ENCODE measurements at regions not wholly inside any gene's neighbourhood (a gene's known extent, or its start where the extent isn't known, plus 50 kb on each side); places are given as distances from the start of the nearest gene placed in this dataset.

- no peaks in the 10 kb centered on the region for H3K9me3 ChIP-seq
- TF ChIP-seq POLR2A (IDR thresholded peaks at IDR 0.05) (no peak), CTCF (IDR thresholded peaks at IDR 0.05) (no peak), EP300 (IDR thresholded peaks at IDR 0.05) (no peak)
- no peak for DNase-seq (ENCODE audit: low spot score in 2 of 2)
- H3K27me3 ChIP-seq = no peaks in the 10 kb centered on the region
- H3K4me3 ChIP-seq = no peak overlapping the region
- H3K4me1 ChIP-seq = no peaks in the 10 kb centered on the region
- no peak overlapping the region for H3K27ac ChIP-seq
- WGBS, 2 donors = 77 to 80% methylated on average over 5 of the region's 5 CpGs
- no peaks in the 10 kb centered on the region for H3K36me3 ChIP-seq
These were observed 74.3 kb upstream of the TEX13D start for GRCh38 chrX:124257924-124258702.

- Histone ChIP-seq H3K4me1 (no peaks in the 10 kb centered on the region), H3K27ac (no peak overlapping the region), H3K4me3 (no peak overlapping the region), H3K9me3 (no peaks in the 10 kb centered on the region), H3K36me3 (no peaks in the 10 kb centered on the region), H3K27me3 (no peaks in the 10 kb centered on the region)
- DNase-seq (ENCODE audit: low spot score in 2 of 2) = no peak
- TF ChIP-seq CTCF (IDR thresholded peaks at IDR 0.05) (no peak), POLR2A (IDR thresholded peaks at IDR 0.05) (no peak), EP300 (IDR thresholded peaks at IDR 0.05) (no peak)
- 65 to 83% methylated on average over 2 of the region's 2 CpGs for WGBS, 2 donors
These were observed 71.6 kb upstream of the TEX13D start for GRCh38 chrX:124260845-124261244.

- Histone ChIP-seq H3K9me3 (no peaks in the 10 kb centered on the region), H3K4me1 (no peaks in the 10 kb centered on the region), H3K27me3 (no peaks in the 10 kb centered on the region), H3K36me3 (no peaks in the 10 kb centered on the region), H3K4me3 (no peak overlapping the region), H3K27ac (no peak overlapping the region)
- TF ChIP-seq CTCF (IDR thresholded peaks at IDR 0.05) (no peak), POLR2A (IDR thresholded peaks at IDR 0.05) (no peak), EP300 (IDR thresholded peaks at IDR 0.05) (no peak)
- WGBS, 2 donors = 87% methylated on average over 4 of the region's 4 CpGs
- no peak for DNase-seq (ENCODE audit: low spot score in 2 of 2)
These were observed 68.7 kb upstream of the TEX13D start for GRCh38 chrX:124263743-124264142.

GRCh38 chrX:124268099-124268498 is 64.4 kb upstream of the TEX13D start:
- no peak for DNase-seq (ENCODE audit: low spot score in 2 of 2)
- H3K27ac ChIP-seq = no peak overlapping the region

More at GRCh38 chrX:124268099-124268498, 64.4 kb upstream of the TEX13D start:
- Histone ChIP-seq H3K4me3 (no peak overlapping the region), H3K36me3 (no peaks in the 10 kb centered on the region), H3K4me1 (no peaks in the 10 kb centered on the region), H3K9me3 (no peaks in the 10 kb centered on the region), H3K27me3 (no peaks in the 10 kb centered on the region)
- TF ChIP-seq CTCF (IDR thresholded peaks at IDR 0.05) (no peak), EP300 (IDR thresholded peaks at IDR 0.05) (no peak), POLR2A (IDR thresholded peaks at IDR 0.05) (no peak)

Measured in tibial nerve (tissue), 4 donors.